Colonic mucosa (tissue), 4 donors: ENCODE measurements at regions not wholly inside any gene's neighbourhood (a gene's known extent, or its start where the extent isn't known, plus 50 kb on each side); places are given as distances from the start of the nearest gene placed in this dataset.

Experiments used
- DNase-seq: peaks from one replicate; pipeline ENCODE4 v3.0.0-alpha.2; 2020
- H3K27ac ChIP-seq: fragments of 200-600 bp; one replicate; pipeline ENCODE4 v1.8.0; 2021
- H3K27me3 ChIP-seq: fragments of 200-600 bp; one replicate; pipeline ENCODE4 v1.8.0; 2021
- H3K36me3 ChIP-seq: fragments of 200-600 bp; one replicate; pipeline ENCODE4 v1.8.0; 2021
- H3K4me1 ChIP-seq: fragments of 200-600 bp; one replicate; pipeline ENCODE4 v1.8.0; 2021; ENCODE audit warnings: mild to moderate bottlenecking
- H3K4me3 ChIP-seq: fragments of 200-600 bp; one replicate; pipeline ENCODE4 v1.8.0; 2021
- H3K9ac ChIP-seq, 2 donors: one replicate each; pipeline ENCODE4 v1.7.0; 2013; ENCODE audit warnings: control low read depth in 2 of 2, low read depth in 2 of 2, low read length in 2 of 2
- H3K9me3 ChIP-seq: fragments of 200-600 bp; one replicate; pipeline ENCODE4 v1.8.0; 2021
- CTCF ChIP-seq: fragments of 200-600 bp; IDR thresholded peaks from one replicate; pipeline ENCODE4 v1.8.0; 2022; ENCODE audit warnings: antibody characterized with exemption, mild to moderate bottlenecking
- intact Hi-C: fragments of 100-400 bp; cut with DNase I; formaldehyde crosslinking; loops from one replicate; pipeline ENCODE4 v1.14.1; 2022
- donor health status: healthy.
- donor health status: DM: no; HTN: no; CAD: no.
- donor health status: DM: no; HTN: no; CAD: no.

DNA sequence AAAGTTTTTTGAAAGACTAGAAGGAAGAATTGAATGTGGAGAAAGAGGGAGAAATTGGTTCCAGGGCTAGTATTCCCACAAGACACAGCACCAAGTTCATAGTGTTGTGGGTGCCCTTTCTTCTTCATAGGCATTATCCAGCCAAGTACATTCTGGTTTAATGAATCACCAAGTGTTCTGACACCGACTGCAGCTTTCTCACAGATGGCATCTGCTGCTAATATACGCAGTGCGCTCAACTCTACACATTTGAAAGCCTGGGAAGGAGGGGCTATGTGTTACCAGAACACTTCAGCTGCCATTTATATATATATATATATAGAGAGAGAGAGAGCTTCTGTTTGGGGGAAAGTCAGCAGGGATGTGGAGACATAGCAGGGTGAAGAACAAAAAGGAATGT lies 1168.4 kb downstream of the GATA3 start:
- H3K4me3 ChIP-seq: no peak overlapping the region
- intact Hi-C loops: no loop called here
- no peaks in the 10 kb centered on the region for H3K27me3 ChIP-seq
- H3K9ac ChIP-seq: no peak overlapping the region
- no peaks in the 10 kb centered on the region for H3K36me3 ChIP-seq
- TF ChIP-seq CTCF: no peak
- no peaks in the 10 kb centered on the region for H3K9me3 ChIP-seq
- H3K27ac ChIP-seq: no peak overlapping the region
- no peaks in the 10 kb centered on the region for H3K4me1 ChIP-seq
- no peak for DNase-seq

DNA sequence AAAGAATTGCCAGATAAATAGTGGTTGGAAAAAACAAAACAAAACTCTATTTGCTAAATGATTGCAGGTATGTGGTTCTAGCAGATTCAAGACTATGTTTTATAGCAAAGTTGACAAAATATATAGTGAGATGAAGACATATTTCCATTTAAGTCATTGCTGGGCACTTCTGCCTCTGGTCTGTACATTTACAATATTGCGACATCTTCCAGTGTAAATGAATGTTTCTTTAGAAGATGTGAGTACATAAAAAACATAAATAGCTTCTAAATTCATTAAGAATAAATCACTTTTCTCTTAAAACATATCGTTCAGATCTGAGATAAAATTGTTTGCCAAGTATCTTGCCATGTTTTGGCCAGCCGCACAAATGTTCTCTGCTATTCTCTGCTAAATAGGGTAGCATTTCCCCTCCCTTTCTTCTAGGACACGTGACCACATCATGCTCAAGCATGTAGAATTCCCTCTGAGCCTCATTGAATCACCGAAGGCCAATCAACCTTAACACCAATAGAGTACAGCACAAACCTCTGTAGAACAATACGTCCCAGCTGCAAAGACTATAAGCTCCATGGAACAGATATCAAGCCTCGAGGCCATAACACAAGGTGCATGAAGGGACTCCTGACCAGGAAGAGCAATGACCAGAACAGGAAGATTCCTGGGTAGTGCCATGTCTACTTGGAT lies 1173.3 kb downstream of the GATA3 start:
- no peaks in the 10 kb centered on the region for H3K9me3 ChIP-seq
- no peak for TF ChIP-seq CTCF
- H3K36me3 ChIP-seq: no peaks in the 10 kb centered on the region
- H3K4me3 ChIP-seq: no peak overlapping the region
- H3K9ac ChIP-seq: no peak overlapping the region
- no peaks in the 10 kb centered on the region for H3K27me3 ChIP-seq
- intact Hi-C loops: no loop called here
- H3K27ac ChIP-seq: no peak overlapping the region
- no peaks in the 10 kb centered on the region for H3K4me1 ChIP-seq
- DNase-seq: no peak

DNA sequence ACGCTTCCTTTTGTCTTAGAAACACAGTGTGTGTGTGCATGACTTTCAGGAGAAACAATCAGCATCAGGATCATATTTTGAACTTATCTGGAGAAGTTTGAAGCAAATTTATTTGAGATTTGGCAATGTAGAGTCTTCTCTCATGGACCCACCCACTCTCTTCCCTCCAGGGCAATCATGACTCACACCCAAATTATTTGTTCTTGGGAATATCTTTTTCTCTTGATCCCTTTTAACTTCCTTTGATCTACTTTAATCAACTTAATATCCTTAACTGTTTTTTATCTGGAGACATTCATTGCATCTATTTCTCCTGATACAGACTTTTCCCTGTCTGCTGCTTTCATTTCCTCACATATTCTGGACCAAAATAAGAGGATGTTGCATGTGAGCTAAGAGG lies 1174.3 kb downstream of the GATA3 start:
- H3K27ac ChIP-seq: no peak overlapping the region
- H3K36me3 ChIP-seq: no peaks in the 10 kb centered on the region
- DNase-seq: no peak
- no peaks in the 10 kb centered on the region for H3K9me3 ChIP-seq
- H3K9ac ChIP-seq: no peak overlapping the region
- no peak overlapping the region for H3K4me3 ChIP-seq
- TF ChIP-seq CTCF: no peak
- intact Hi-C loops: no loop called here
- no peaks in the 10 kb centered on the region for H3K27me3 ChIP-seq
- no peaks in the 10 kb centered on the region for H3K4me1 ChIP-seq

- Histone ChIP-seq H3K9me3 (no peaks in the 10 kb centered on the region), H3K36me3 (no peaks in the 10 kb centered on the region), H3K4me3 (no peak overlapping the region), H3K9ac (no peak overlapping the region), H3K4me1 (no peaks in the 10 kb centered on the region), H3K27ac (no peak overlapping the region), H3K27me3 (no peaks in the 10 kb centered on the region)
- DNase-seq: no peak
- TF ChIP-seq CTCF: no peak
- intact Hi-C loops: no loop called here
These were observed 1175.3 kb downstream of the GATA3 start for GRCh38 chr10:9229702-9230244.

DNA sequence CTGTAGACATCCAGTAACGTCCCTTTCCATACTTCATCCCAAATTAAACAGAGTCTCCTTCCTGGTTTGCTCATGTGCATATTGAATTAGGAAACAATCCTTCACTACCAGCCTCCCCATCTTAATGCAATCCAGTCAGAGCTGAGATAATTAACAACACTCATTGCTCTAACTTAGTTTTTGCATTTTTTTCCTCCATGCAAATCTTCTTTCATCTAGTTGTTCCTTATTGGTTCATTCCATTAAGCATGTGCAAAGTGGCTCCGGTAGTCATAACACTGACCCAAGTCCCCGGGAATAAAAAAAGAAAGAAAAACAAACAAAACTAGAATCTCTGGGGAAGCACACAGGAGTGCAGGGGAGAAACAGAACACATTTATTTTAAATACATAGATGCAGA lies 1176.1 kb downstream of the GATA3 start:
- H3K4me1 ChIP-seq: no peaks in the 10 kb centered on the region
- H3K4me3 ChIP-seq: no peak overlapping the region
- no peak overlapping the region for H3K27ac ChIP-seq
- H3K9ac ChIP-seq: no peak overlapping the region
- no peaks in the 10 kb centered on the region for H3K9me3 ChIP-seq
- TF ChIP-seq CTCF: no peak
- intact Hi-C loops: no loop called here
- no peaks in the 10 kb centered on the region for H3K36me3 ChIP-seq
- H3K27me3 ChIP-seq: no peaks in the 10 kb centered on the region
- no peak for DNase-seq
